IMR-90 (cell line): ENCODE measurements at regions not wholly inside any gene's neighbourhood (a gene's known extent, or its start where the extent isn't known, plus 50 kb on each side); places are given as distances from the start of the nearest gene placed in this dataset.

Experiments used
- ATAC-seq: fragments of 200-7000 bp; cut with Tn5 transposase; 2 replicates; pipeline ENCODE4 v1.9.1; 2020; ENCODE audit warnings: low read depth, mild to moderate bottlenecking, moderate library complexity
- BruUV-seq: library from RNA; stranded (reverse); fragments of 400-500 nt; replicated peaks from 2 replicates; lab custom pipeline; 2021; lab: Mats Ljungman, UMichigan
- CTCF ChIA-PET: fragments of 300-600 bp; formaldehyde crosslinking; extraction: SDS; loops from one replicate; lab custom pipeline; 2021; ENCODE audit warnings: antibody characterized with exemption; lab: Yijun Ruan, JAX
- POLR2A ChIA-PET: fragments of 300-600 bp; sonication (Branson Sonifier 250); formaldehyde crosslinking; loops from one replicate; lab custom pipeline; 2022; ENCODE audit warnings: antibody characterized with exemption; ENCODE audit not compliant: unreplicated experiment; lab: Charles Lee
- DNase-seq: peaks from one replicate; pipeline ENCODE4 v3.0.0; 2013
- H2AFZ ChIP-seq: replicated peaks from 2 replicates; pipeline ENCODE3; 2013; ENCODE audit warnings: low read length, mild to moderate bottlenecking; ENCODE audit not compliant: poor library complexity
- H2AK5ac ChIP-seq: 2 replicates; pipeline ENCODE4 v1.6.1; 2013; ENCODE audit warnings: low read depth, low read length, inconsistent platforms
- H2AK9ac ChIP-seq: replicated peaks from 2 replicates; pipeline ENCODE3; 2013; ENCODE audit warnings: mild to moderate bottlenecking, low read depth, low read length, moderate library complexity; ENCODE audit not compliant: poor library complexity
- H2BK120ac ChIP-seq: 2 replicates; pipeline ENCODE4 v1.6.1; 2013; ENCODE audit warnings: low read depth, low read length, inconsistent platforms
- H2BK15ac ChIP-seq: 3 replicates; pipeline ENCODE4 v1.6.1; 2013; ENCODE audit warnings: low read depth, low read length, inconsistent platforms
- H2BK20ac ChIP-seq: 2 replicates; pipeline ENCODE4 v1.6.1; 2013; ENCODE audit warnings: low read depth, mild to moderate bottlenecking, inconsistent platforms, low read length, moderate library complexity
- H2BK5ac ChIP-seq: 2 replicates; pipeline ENCODE4 v1.6.1; 2013; ENCODE audit warnings: mild to moderate bottlenecking, low read depth, low read length, inconsistent platforms; ENCODE audit not compliant: poor library complexity, severe bottlenecking
- H3K14ac ChIP-seq: replicated peaks from 2 replicates; pipeline ENCODE4 v1.6.1; 2013; ENCODE audit warnings: low read depth, low read length, inconsistent platforms
- H3K18ac ChIP-seq: 2 replicates; pipeline ENCODE4 v1.6.1; 2013; ENCODE audit warnings: low read depth, low read length, control low read depth
- H3K23ac ChIP-seq: 2 replicates; pipeline ENCODE4 v1.6.1; 2013; ENCODE audit warnings: low read depth, low read length, inconsistent platforms
- H3K27ac ChIP-seq: 2 replicates; pipeline ENCODE4 v1.5.1; 2013; ENCODE audit warnings: mild to moderate bottlenecking, control low read depth, low read length; ENCODE audit not compliant: insufficient read depth
- H3K27me3 ChIP-seq: 2 replicates; pipeline ENCODE4 v1.6.1; 2013; ENCODE audit warnings: low read length; ENCODE audit not compliant: control insufficient read depth, insufficient read depth
- H3K36me3 ChIP-seq: 2 replicates; pipeline ENCODE4 v1.6.1; 2013; ENCODE audit warnings: low read length, mixed read lengths; ENCODE audit not compliant: control insufficient read depth, insufficient read depth
- H3K4ac ChIP-seq: 2 replicates; pipeline ENCODE4 v1.6.1; 2013; ENCODE audit warnings: low read depth, low read length, inconsistent platforms
- H3K4me1 ChIP-seq: 2 replicates; pipeline ENCODE4 v1.6.1; 2013; ENCODE audit warnings: low read length, mixed read lengths; ENCODE audit not compliant: control insufficient read depth, insufficient read depth
- H3K4me2 ChIP-seq: 2 replicates; pipeline ENCODE4 v1.6.1; 2013; ENCODE audit warnings: low read depth, mild to moderate bottlenecking, control low read depth, low read length, moderate library complexity
- H3K4me3 ChIP-seq: 2 replicates; pipeline ENCODE4 v1.5.1; 2013; ENCODE audit warnings: low read depth, mild to moderate bottlenecking, control low read depth, low read length, moderate library complexity; ENCODE audit not compliant: insufficient read depth
- H3K56ac ChIP-seq: 2 replicates; pipeline ENCODE4 v1.6.1; 2013; ENCODE audit warnings: low read length, inconsistent platforms; ENCODE audit not compliant: insufficient read depth; ENCODE audit errors: extremely low read depth
- H3K79me1 ChIP-seq, 2 experiments: 2 replicates each; pipeline ENCODE4 v1.6.1; 2013; ENCODE audit warnings: low read length in 2 of 2, inconsistent platforms in 1 of 2, low read depth in 1 of 2
- H3K9ac ChIP-seq: 2 replicates; pipeline ENCODE4 v1.6.1; 2013; ENCODE audit warnings: low read depth, low read length, control low read depth
- H3K9me1 ChIP-seq: 2 replicates; pipeline ENCODE4 v1.6.1; 2013; ENCODE audit warnings: low read length, inconsistent platforms; ENCODE audit not compliant: insufficient read depth
- H3K9me3 ChIP-seq: 2 replicates; pipeline ENCODE4 v1.6.1; 2013; ENCODE audit warnings: low read length; ENCODE audit not compliant: control insufficient read depth, insufficient read depth
- H4K20me1 ChIP-seq: 2 replicates; pipeline ENCODE4 v1.6.1; 2013; ENCODE audit warnings: low read length, inconsistent platforms; ENCODE audit not compliant: insufficient read depth
- H4K5ac ChIP-seq: 2 replicates; pipeline ENCODE4 v1.6.1; 2013; ENCODE audit warnings: mild to moderate bottlenecking, low read depth, low read length, control low read depth
- H4K8ac ChIP-seq, 2 experiments: 2 replicates each; pipeline ENCODE4 v1.6.1; 2013; ENCODE audit warnings: low read depth in 2 of 2, low read length in 2 of 2, control low read depth in 1 of 2, inconsistent platforms in 1 of 2
- H4K91ac ChIP-seq: 2 replicates; pipeline ENCODE4 v1.6.1; 2013; ENCODE audit warnings: low read depth, low read length, inconsistent platforms; ENCODE audit not compliant: insufficient read depth
- POLR2A ChIP-seq: IDR thresholded peaks from 2 replicates; pipeline ENCODE4 v1.6.1; 2012; ENCODE audit warnings: mild to moderate bottlenecking, low read depth, low read length
- WGBS, 2 experiments: methylation state at CpG; one replicate each; pipeline versions ENCODE4 v1.1.5 to v1.1.7; 2013; ENCODE audit warnings: missing lambda C conversion rate in 2 of 2; ENCODE audit not compliant: insufficient read length in 1 of 2; ENCODE audit errors: extremely low coverage in 2 of 2; 5-methylcytosine and 5-hydroxymethylcytosine counted together
- dilution Hi-C: fragments of 300-500 bp; cut with HindIII; formaldehyde crosslinking; loops from one replicate; pipeline ENCODE4 v1.14.3; 2018; ENCODE audit warnings: low sequenced_read_pairs; ENCODE audit not compliant: unreplicated experiment
- in situ Hi-C: fragments of 300-500 bp; cut with MboI; formaldehyde crosslinking; loops from 3 replicates; pipeline ENCODE4 v1.14.3; 2019; ENCODE audit warnings: low sequenced_read_pairs, inconsistent platforms, mixed read lengths
- intact Hi-C: fragments of 100-400 bp; cut with micrococcal nuclease; formaldehyde crosslinking; loops from 2 replicates; pipeline ENCODE4 v1.10.0; 2022

- Histone ChIP-seq H2AK5ac (no peak overlapping the region), H2BK15ac (no peak overlapping the region), H2AK9ac (no peak overlapping the region), H3K9ac (no peak overlapping the region), H3K4me1 (no peaks in the 10 kb centered on the region), H4K5ac (no peak overlapping the region), H3K4me2 (no peak overlapping the region), H3K14ac (no peak overlapping the region), H3K56ac (no peak overlapping the region), H3K4me3 (no peak overlapping the region), H3K79me1 (no peaks in the 10 kb centered on the region), H4K8ac (no peak overlapping the region), H2BK5ac (no peak overlapping the region), H2AFZ (no peak overlapping the region), H3K27ac (no peak overlapping the region), H3K9me1 (no peaks in the 10 kb centered on the region), H4K91ac (no peak overlapping the region), H2BK120ac (no peak overlapping the region), H2BK20ac (no peak overlapping the region), H4K20me1 (no peaks in the 10 kb centered on the region), H3K18ac (no peak overlapping the region), H3K23ac (no peak overlapping the region), H3K27me3 (no peaks in the 10 kb centered on the region), H3K9me3 (peaks cover 17% of the 10 kb centered on the region), H3K4ac (no peak overlapping the region), H3K36me3 (no peaks in the 10 kb centered on the region)
- WGBS, 2 experiments = no CpG with 5 or more reads among the region's 2 CpGs
- ChIA-PET POLR2A (no interaction called here), CTCF (no interaction called here)
- dilution Hi-C loops = no loop called here
- ATAC-seq (no peak), DNase-seq (no peak)
- in situ Hi-C loops = no loop called here
- TF ChIP-seq POLR2A = no peak
- BruUV-seq = no TSS peak
- intact Hi-C loops = no loop called here
Measured at GRCh38 chr2:34851804-34852203, 1252.7 kb upstream of the FAM98A start.
